ENCODE measurements at regions not wholly inside any gene's neighbourhood (a gene's known extent, or its start where the extent isn't known, plus 50 kb on each side); places are given as distances from the start of the nearest gene placed in this dataset.

DNA sequence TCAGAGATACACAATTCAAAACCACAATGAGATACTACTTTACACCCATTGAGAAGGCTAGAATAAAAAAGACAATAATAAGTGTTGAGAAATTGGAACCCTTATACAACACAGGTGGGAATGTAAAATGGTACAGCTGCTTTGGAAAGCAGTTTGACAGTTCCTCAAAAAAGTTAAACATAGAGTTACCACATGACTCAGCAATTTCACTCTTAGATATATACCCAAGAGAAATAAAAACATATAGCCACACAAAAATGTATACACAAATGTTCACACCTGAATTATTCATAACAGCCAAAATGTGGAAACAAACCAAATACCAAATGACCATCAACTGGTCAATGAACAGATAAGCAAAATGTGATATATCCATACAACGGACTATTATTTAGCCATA, 161.1 kb upstream of the PLN start (continued):
- TF ChIP-seq ZBTB49 (CRISPR knock-in tag; IDR thresholded peaks at IDR 0.05; ENCODE audit: borderline replicate concordance) (no peak), GABPB1 (CRISPR knock-in tag; IDR thresholded peaks at IDR 0.05) (no peak), CCAR2 (IDR thresholded peaks at IDR 0.05; ENCODE audit: low read depth, low read length) (no peak), NELFE (IDR thresholded peaks at IDR 0.05; ENCODE audit: insufficient read depth, insufficient read length) (no peak), FOXA3 (CRISPR knock-in tag; conservative IDR thresholded peaks at IDR 0.05 in 1 of 2, IDR thresholded peaks at IDR 0.05 in 1 of 2) (no peak), THRAP3 (IDR thresholded peaks at IDR 0.05; ENCODE audit: borderline replicate concordance) (no peak), ELK3 (CRISPR knock-in tag; IDR thresholded peaks at IDR 0.05) (no peak), PRPF4 (IDR thresholded peaks at IDR 0.05; ENCODE audit: insufficient read depth, low read depth, low read length, poor library complexity, severe bottlenecking) (no peak), MAFG (tag; conservative IDR thresholded peaks at IDR 0.05) (peak; percentile 94), NFXL1 (CRISPR knock-in tag; IDR thresholded peaks at IDR 0.05) (no peak), ZBTB33 (CRISPR knock-in tag; IDR thresholded peaks at IDR 0.05) (no peak), SIX5 (IDR thresholded peaks at IDR 0.05; ENCODE audit: borderline replicate concordance in 1 of 2, insufficient read depth in 1 of 2, low read depth in 1 of 2, low read length in 2 of 2) (no peak), RAD51 (IDR thresholded peaks at IDR 0.05; ENCODE audit: borderline replicate concordance, low read depth) (no peak)
- TF ChIP-seq, protein P1, sequence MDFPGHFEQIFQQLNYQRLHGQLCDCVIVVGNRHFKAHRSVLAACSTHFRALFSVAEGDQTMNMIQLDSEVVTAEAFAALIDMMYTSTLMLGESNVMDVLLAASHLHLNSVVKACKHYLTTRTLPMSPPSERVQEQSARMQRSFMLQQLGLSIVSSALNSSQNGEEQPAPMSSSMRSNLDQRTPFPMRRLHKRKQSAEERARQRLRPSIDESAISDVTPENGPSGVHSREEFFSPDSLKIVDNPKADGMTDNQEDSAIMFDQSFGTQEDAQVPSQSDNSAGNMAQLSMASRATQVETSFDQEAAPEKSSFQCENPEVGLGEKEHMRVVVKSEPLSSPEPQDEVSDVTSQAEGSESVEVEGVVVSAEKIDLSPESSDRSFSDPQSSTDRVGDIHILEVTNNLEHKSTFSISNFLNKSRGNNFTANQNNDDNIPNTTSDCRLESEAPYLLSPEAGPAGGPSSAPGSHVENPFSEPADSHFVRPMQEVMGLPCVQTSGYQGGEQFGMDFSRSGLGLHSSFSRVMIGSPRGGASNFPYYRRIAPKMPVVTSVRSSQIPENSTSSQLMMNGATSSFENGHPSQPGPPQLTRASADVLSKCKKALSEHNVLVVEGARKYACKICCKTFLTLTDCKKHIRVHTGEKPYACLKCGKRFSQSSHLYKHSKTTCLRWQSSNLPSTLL (IDR thresholded peaks at IDR 0.05), result no peak
- TF ChIP-seq, protein P2, sequence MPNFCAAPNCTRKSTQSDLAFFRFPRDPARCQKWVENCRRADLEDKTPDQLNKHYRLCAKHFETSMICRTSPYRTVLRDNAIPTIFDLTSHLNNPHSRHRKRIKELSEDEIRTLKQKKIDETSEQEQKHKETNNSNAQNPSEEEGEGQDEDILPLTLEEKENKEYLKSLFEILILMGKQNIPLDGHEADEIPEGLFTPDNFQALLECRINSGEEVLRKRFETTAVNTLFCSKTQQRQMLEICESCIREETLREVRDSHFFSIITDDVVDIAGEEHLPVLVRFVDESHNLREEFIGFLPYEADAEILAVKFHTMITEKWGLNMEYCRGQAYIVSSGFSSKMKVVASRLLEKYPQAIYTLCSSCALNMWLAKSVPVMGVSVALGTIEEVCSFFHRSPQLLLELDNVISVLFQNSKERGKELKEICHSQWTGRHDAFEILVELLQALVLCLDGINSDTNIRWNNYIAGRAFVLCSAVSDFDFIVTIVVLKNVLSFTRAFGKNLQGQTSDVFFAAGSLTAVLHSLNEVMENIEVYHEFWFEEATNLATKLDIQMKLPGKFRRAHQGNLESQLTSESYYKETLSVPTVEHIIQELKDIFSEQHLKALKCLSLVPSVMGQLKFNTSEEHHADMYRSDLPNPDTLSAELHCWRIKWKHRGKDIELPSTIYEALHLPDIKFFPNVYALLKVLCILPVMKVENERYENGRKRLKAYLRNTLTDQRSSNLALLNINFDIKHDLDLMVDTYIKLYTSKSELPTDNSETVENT (CRISPR knock-in tag; IDR thresholded peaks at IDR 0.05), result no peak
- TF ChIP-seq, protein P3, sequence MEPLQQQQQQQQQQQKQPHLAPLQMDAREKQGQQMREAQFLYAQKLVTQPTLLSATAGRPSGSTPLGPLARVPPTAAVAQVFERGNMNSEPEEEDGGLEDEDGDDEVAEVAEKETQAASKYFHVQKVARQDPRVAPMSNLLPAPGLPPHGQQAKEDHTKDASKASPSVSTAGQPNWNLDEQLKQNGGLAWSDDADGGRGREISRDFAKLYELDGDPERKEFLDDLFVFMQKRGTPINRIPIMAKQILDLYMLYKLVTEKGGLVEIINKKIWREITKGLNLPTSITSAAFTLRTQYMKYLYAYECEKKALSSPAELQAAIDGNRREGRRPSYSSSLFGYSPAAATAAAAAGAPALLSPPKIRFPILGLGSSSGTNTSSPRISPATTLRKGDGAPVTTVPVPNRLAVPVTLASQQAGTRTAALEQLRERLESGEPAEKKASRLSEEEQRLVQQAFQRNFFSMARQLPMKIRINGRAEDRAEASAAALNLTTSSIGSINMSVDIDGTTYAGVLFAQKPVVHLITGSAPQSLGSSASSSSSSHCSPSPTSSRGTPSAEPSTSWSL (CRISPR knock-in tag; IDR thresholded peaks at IDR 0.05; ENCODE audit: borderline replicate concordance), result no peak

Data from K562 (cell line).